ENCODE measurements at regions not wholly inside any gene's neighbourhood (a gene's known extent, or its start where the extent isn't known, plus 50 kb on each side); places are given as distances from the start of the nearest gene placed in this dataset.

DNA sequence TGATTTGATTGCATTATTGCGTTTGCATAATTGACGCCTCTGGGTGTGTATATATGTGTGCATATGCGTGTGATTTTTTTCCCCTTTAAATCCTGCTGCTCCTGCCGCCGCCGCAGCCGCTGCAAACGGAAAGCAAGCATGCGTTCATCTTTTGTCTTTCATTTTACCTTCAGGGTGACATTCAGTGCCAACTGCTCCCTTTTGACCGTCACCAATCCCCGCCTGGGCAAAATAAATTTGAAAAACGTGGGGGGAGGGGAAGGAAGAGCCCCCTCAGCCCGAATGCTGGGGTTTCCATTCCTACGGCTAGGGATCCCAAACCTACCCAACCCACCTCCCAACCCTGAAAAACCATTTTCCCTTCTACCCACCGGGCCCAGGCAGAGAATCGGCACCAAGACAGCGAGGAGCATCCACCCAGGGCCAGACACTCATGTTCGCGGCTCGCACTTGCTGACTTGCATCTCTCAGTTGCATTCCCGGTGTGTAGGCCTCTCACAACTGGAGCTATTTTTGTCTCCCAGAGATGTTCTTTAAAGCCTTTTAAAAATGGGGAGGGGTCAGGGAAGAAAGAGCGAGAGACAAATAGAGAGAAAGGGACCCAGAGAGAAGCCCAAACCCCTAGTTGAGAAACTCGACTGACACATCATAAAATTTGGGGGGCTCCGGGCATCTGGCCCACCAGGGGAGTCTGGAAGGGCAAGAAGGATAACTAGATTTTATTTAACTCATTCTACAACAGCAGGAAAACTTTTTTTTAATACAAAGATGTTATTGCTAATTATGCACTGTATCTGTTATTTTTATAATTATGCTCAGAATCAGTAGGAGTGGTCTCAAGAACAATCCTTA lies 367.1 kb upstream of the ESRRG start:
- no peak for TF ChIP-seq CTCF (IDR thresholded peaks at IDR 0.05; ENCODE audit: unreplicated experiment in 3 of 3)
- H3K4me3 Mint-ChIP-seq, result peak overlapping the region; percentile 85 to 95 (median 94)
- peaks cover 52% of the 10 kb centered on the region for H3K4me1 Mint-ChIP-seq
- H3K27ac Mint-ChIP-seq, result peak overlapping the region; percentile 89 to 94 (median 90)
- H3K36me3 Mint-ChIP-seq (ENCODE audit: low read depth), result peaks cover 5% of the 10 kb centered on the region
- no peaks in the 10 kb centered on the region for H3K9me3 Mint-ChIP-seq
- H3K27me3 Mint-ChIP-seq (ENCODE audit: low read depth), result peaks cover 3% of the 10 kb centered on the region

DNA sequence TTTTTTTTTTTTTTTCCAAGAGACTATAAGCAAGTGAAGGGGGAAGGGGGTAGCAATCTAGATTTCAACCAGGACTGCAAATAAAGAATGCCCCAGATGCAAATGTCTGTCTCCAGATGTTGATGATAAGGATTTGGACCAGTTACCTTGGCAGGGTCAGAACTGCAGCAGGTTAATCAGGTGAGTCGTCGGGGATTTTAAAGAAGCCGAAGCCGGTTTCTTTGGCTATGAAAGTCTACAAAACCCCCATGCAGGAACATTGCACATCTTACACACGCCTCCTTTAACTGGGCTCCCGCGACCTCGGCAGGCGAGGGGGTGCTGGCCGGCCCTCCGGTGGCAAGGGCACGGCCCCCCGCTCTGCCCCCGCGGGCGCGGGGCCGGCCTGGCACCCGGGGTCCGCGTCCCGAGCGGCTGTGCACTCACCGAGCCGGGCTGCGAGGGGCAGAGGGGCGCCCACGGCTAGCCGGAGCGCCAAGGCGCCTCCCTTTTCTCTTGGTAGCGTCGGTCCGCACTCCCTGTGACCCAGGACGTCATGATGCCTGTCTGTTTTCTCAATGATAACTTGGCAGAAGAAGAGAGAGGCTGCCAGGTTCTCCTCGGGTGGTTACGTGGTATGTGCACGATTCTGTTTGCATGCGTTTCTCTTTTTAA lies 366.3 kb upstream of the ESRRG start:
- peaks cover 52% of the 10 kb centered on the region for H3K4me1 Mint-ChIP-seq
- H3K4me3 Mint-ChIP-seq, result peak overlapping the region; percentile 85 to 95 (median 94)
- H3K36me3 Mint-ChIP-seq (ENCODE audit: low read depth), result peaks cover 5% of the 10 kb centered on the region
- H3K27ac Mint-ChIP-seq, result peak overlapping the region; percentile 89 to 94 (median 90)
- no peaks in the 10 kb centered on the region for H3K9me3 Mint-ChIP-seq
- TF ChIP-seq CTCF (IDR thresholded peaks at IDR 0.05; ENCODE audit: unreplicated experiment in 3 of 3), result no peak
- H3K27me3 Mint-ChIP-seq (ENCODE audit: low read depth), result peaks cover 3% of the 10 kb centered on the region

GRCh38 chr1:217088521-217089284 lies 365.5 kb upstream of the ESRRG start:
- H3K4me3 Mint-ChIP-seq, result peak overlapping the region; percentile 85 to 90 (median 87)
- TF ChIP-seq CTCF (IDR thresholded peaks at IDR 0.05; ENCODE audit: unreplicated experiment in 3 of 3), result no peak
- H3K4me1 Mint-ChIP-seq, result peaks cover 52% of the 10 kb centered on the region
- H3K36me3 Mint-ChIP-seq (ENCODE audit: low read depth), result peaks cover 5% of the 10 kb centered on the region
- no peaks in the 10 kb centered on the region for H3K9me3 Mint-ChIP-seq
- peaks cover 3% of the 10 kb centered on the region for H3K27me3 Mint-ChIP-seq (ENCODE audit: low read depth)
- H3K27ac Mint-ChIP-seq, result peak overlapping the region; percentile 74 to 94 (median 89)

- peaks cover under 1% of the 10 kb centered on the region for H3K27me3 Mint-ChIP-seq (ENCODE audit: low read depth)
Measured at GRCh38 chr1:217088011-217088410, 364.8 kb upstream of the ESRRG start.

DNA sequence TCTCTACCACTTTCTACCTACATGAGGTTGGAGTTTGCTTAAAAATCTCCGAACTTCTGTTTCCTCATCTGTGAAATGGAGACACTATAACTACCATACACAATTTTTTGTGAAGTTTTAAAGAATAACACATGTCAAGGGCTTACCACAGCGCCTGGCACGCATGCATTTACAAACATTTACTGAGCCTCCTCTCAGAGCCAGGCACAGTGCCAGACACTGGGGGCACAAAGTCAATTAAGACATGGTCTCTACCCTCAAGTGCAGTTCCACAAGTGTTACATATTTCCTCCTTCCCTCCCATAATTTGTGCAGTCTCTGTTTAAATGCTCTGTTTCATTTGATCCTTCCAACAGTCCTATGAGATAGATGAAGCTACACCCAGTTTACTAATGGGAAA lies 356.4 kb upstream of the ESRRG start:
- Mint-ChIP-seq H3K9me3 (no peaks in the 10 kb centered on the region), H3K4me1 (peaks cover 37% of the 10 kb centered on the region), H3K4me3 (peak overlapping the region in 1 of 3 experiments; percentile 62), H3K36me3 (ENCODE audit: low read depth) (no peaks in the 10 kb centered on the region), H3K27ac (peak overlapping the region; percentile 35 to 81 (median 72)), H3K27me3 (ENCODE audit: low read depth) (no peaks in the 10 kb centered on the region)
- TF ChIP-seq CTCF (IDR thresholded peaks at IDR 0.05; ENCODE audit: unreplicated experiment in 3 of 3), result no peak

More at GRCh38 chr1:217088011-217088410, 364.8 kb upstream of the ESRRG start:
- Mint-ChIP-seq H3K27ac (peak overlapping the region; percentile 18 to 94 (median 89)), H3K4me3 (peak overlapping the region; percentile 85 to 90 (median 87)), H3K4me1 (peaks cover 52% of the 10 kb centered on the region), H3K9me3 (no peaks in the 10 kb centered on the region), H3K36me3 (ENCODE audit: low read depth) (peaks cover 1% of the 10 kb centered on the region)
- no peak for TF ChIP-seq CTCF (IDR thresholded peaks at IDR 0.05; ENCODE audit: unreplicated experiment in 3 of 3)
